H1 (cell line): ENCODE measurements at regions not wholly inside any gene's neighbourhood (a gene's known extent, or its start where the extent isn't known, plus 50 kb on each side); places are given as distances from the start of the nearest gene placed in this dataset.
A peak's percentile ranks its signal among the peaks of the same experiment; 100 is the strongest.

Experiments
- CTCF ChIA-PET: fragments of 300-600 bp; sonication (Branson Sonifier 250); formaldehyde crosslinking; loops from one replicate; lab custom pipeline; 2021; ENCODE audit not compliant: partially characterized antibody; lab: Charles Lee
- POLR2A ChIA-PET: fragments of 300-600 bp; sonication (Branson Sonifier 250); formaldehyde crosslinking; loops from one replicate; lab custom pipeline; 2021; ENCODE audit warnings: inconsistent platforms; ENCODE audit not compliant: partially characterized antibody; lab: Charles Lee
- DNase-seq, 2 experiments: peaks; one replicate each; pipeline versions ENCODE4 v3.0.0 to v3.0.0-alpha.2; 2010 to 2022; ENCODE audit warnings: low spot score in 2 of 2, low read depth in 1 of 2, mixed read lengths in 1 of 2
- FAIRE-seq: peaks from 2 replicates; lab custom pipeline; 2011; peaks lifted over from hg19 to GRCh38; lab: Jason Lieb, UNC
- H2AFZ ChIP-seq: 2 replicates; pipeline ENCODE4 v1.8.1; 2012; ENCODE audit warnings: low read length, inconsistent platforms
- H2AK5ac ChIP-seq: 2 replicates; pipeline ENCODE4 v1.6.1; 2013; ENCODE audit warnings: low read depth, low read length
- H2BK120ac ChIP-seq: replicated peaks from 2 replicates; pipeline ENCODE3; 2013; ENCODE audit warnings: low read depth, low read length, inconsistent platforms
- H2BK12ac ChIP-seq: 2 replicates; pipeline ENCODE4 v1.6.1; 2013; ENCODE audit warnings: low read depth, low read length
- H2BK15ac ChIP-seq: 2 replicates; pipeline ENCODE4 v1.6.1; 2013; ENCODE audit warnings: low read length
- H2BK20ac ChIP-seq: 2 replicates; pipeline ENCODE4 v1.6.1; 2013; ENCODE audit warnings: low read length
- H2BK5ac ChIP-seq: 2 replicates; pipeline ENCODE4 v1.6.1; 2013; ENCODE audit warnings: low read depth, low read length
- H3K14ac ChIP-seq: 2 replicates; pipeline ENCODE4 v1.6.1; 2013; ENCODE audit warnings: inconsistent platforms; ENCODE audit not compliant: insufficient read length
- H3K18ac ChIP-seq: 2 replicates; pipeline ENCODE4 v1.6.1; 2013; ENCODE audit warnings: low read length; ENCODE audit errors: extremely low read depth
- H3K23ac ChIP-seq: 2 replicates; pipeline ENCODE4 v1.6.1; 2013; ENCODE audit warnings: inconsistent platforms; ENCODE audit not compliant: insufficient read length
- H3K23me2 ChIP-seq: 2 replicates; pipeline ENCODE4 v1.6.1; 2013; ENCODE audit warnings: low read depth, low read length
- H3K27ac ChIP-seq: 2 replicates; pipeline ENCODE4 v1.6.1; 2011; ENCODE audit warnings: low read depth, low read length, inconsistent platforms
- H3K27me3 ChIP-seq, 4 experiments: replicated peaks in 1 of 4; 1 replicate in 1 of 4; 2 replicates in 3 of 4; pipeline versions ENCODE4 v1.6.1 to v1.8.1; 2011 to 2013; ENCODE audit warnings: low read length in 3 of 4, mild to moderate bottlenecking in 3 of 4, inconsistent platforms in 2 of 4, mixed read lengths in 2 of 4, moderate library complexity in 1 of 4; ENCODE audit not compliant: control insufficient read depth in 3 of 4, insufficient read depth in 3 of 4; ENCODE audit errors: extremely low read depth in 1 of 4
- H3K36me3 ChIP-seq, 4 experiments: 2 replicates each; pipeline versions ENCODE4 v1.6.1 to v1.8.1; 2011 to 2013; ENCODE audit warnings: mild to moderate bottlenecking in 4 of 4, low read length in 3 of 4, moderate library complexity in 2 of 4, control low read depth in 1 of 4, inconsistent platforms in 1 of 4; ENCODE audit not compliant: insufficient read depth in 4 of 4, control insufficient read depth in 2 of 4
- H3K4ac ChIP-seq: replicated peaks from 2 replicates; pipeline ENCODE3; 2013; ENCODE audit warnings: low read length, low read depth, mixed read lengths, inconsistent platforms; ENCODE audit not compliant: insufficient read length
- H3K4me1 ChIP-seq, 4 experiments: replicated peaks in 1 of 4; 1 replicate in 1 of 4; 2 replicates in 3 of 4; pipeline versions ENCODE4 v1.6.1 to v1.8.1; 2011 to 2013; ENCODE audit warnings: low read length in 3 of 4, inconsistent platforms in 2 of 4, mixed read lengths in 1 of 4; ENCODE audit not compliant: insufficient read depth in 4 of 4, control insufficient read depth in 3 of 4
- H3K4me2 ChIP-seq, 2 experiments: 2 replicates each; pipeline versions ENCODE4 v1.6.1 to v1.8.1; 2011 to 2013; ENCODE audit warnings: low read depth in 2 of 2, low read length in 2 of 2, control low read depth in 1 of 2, inconsistent platforms in 1 of 2, mild to moderate bottlenecking in 1 of 2; ENCODE audit not compliant: insufficient read depth in 1 of 2
- H3K4me3 ChIP-seq, 4 experiments: fragments of 200-600, 300-600 bp in 1 of 4; sonication (generic), shearing (Covaris generic), sonication (Bioruptor Twin) in 1 of 4; 2 replicates each; pipeline versions ENCODE4 v1.5.1 to v1.8.1; 2011 to 2016; ENCODE audit warnings: low read length in 4 of 4, low read depth in 3 of 4, control low read depth in 2 of 4, inconsistent platforms in 2 of 4, mild to moderate bottlenecking in 2 of 4, mixed read lengths in 1 of 4, moderate library complexity in 1 of 4; ENCODE audit not compliant: insufficient read depth in 2 of 4; ENCODE audit errors: extremely low read depth in 1 of 4
- H3K56ac ChIP-seq: replicated peaks from 2 replicates; pipeline ENCODE3; 2013; ENCODE audit warnings: low read depth, mild to moderate bottlenecking, mixed read lengths, low read length, inconsistent platforms; ENCODE audit not compliant: insufficient read length
- H3K79me1 ChIP-seq: 2 replicates; pipeline ENCODE4 v1.6.1; 2013; ENCODE audit warnings: low read depth, low read length, control low read depth
- H3K79me2 ChIP-seq, 2 experiments: 2 replicates each; pipeline versions ENCODE4 v1.6.1 to v1.8.1; 2012 to 2013; ENCODE audit warnings: low read length in 2 of 2, mild to moderate bottlenecking in 2 of 2, inconsistent platforms in 1 of 2; ENCODE audit not compliant: insufficient read depth in 2 of 2, control insufficient read depth in 1 of 2
- H3K9ac ChIP-seq, 4 experiments: replicated peaks in 1 of 4; 1 replicate in 1 of 4; 2 replicates in 3 of 4; pipeline versions ENCODE4 v1.6.1 to v1.8.1; 2011 to 2013; ENCODE audit warnings: low read depth in 3 of 4, low read length in 3 of 4, control low read depth in 2 of 4, mild to moderate bottlenecking in 2 of 4, moderate library complexity in 2 of 4, inconsistent platforms in 1 of 4; ENCODE audit errors: extremely low read depth in 1 of 4
- H3K9me3 ChIP-seq, 2 experiments: 2 replicates each; pipeline versions ENCODE4 v1.6.1 to v1.8.1; 2012 to 2013; ENCODE audit warnings: mild to moderate bottlenecking in 2 of 2, moderate library complexity in 2 of 2, control low read depth in 1 of 2, inconsistent platforms in 1 of 2, low read depth in 1 of 2, low read length in 1 of 2, mixed read lengths in 1 of 2; ENCODE audit not compliant: insufficient read depth in 2 of 2
- H4K20me1 ChIP-seq, 2 experiments: replicated peaks in 1 of 2; 2 replicates each; pipeline versions ENCODE3 to v1.8.1; 2011 to 2013; ENCODE audit warnings: inconsistent platforms in 2 of 2, low read length in 2 of 2, mild to moderate bottlenecking in 1 of 2; ENCODE audit not compliant: insufficient read depth in 2 of 2, control insufficient read depth in 1 of 2
- H4K5ac ChIP-seq: 2 replicates; pipeline ENCODE4 v1.6.1; 2013; ENCODE audit warnings: low read length, low read depth, mixed read lengths, inconsistent platforms; ENCODE audit not compliant: insufficient read length
- H4K8ac ChIP-seq: 2 replicates; pipeline ENCODE4 v1.8.0; 2013; ENCODE audit warnings: mild to moderate bottlenecking, moderate library complexity, low read length, inconsistent platforms; ENCODE audit not compliant: insufficient read depth; ENCODE audit errors: extremely low read depth
- H4K91ac ChIP-seq: replicated peaks from 2 replicates; pipeline ENCODE3; 2013; ENCODE audit warnings: low read length, mixed read lengths, inconsistent platforms; ENCODE audit not compliant: insufficient read length
- CHD1 ChIP-seq: IDR thresholded peaks from 2 replicates; pipeline ENCODE4 v1.6.1; 2012; ENCODE audit warnings: low read depth, low read length, improper control_type of control experiment
- EP300 ChIP-seq, 2 experiments: IDR thresholded peaks; 1 replicate in 1 of 2; 2 replicates in 1 of 2; pipeline ENCODE4 v1.6.1; 2011 to 2012; ENCODE audit warnings: low read depth in 2 of 2, low read length in 2 of 2, mild to moderate bottlenecking in 2 of 2, borderline replicate concordance in 1 of 2, inconsistent platforms in 1 of 2, moderate library complexity in 1 of 2
- RAD21 ChIP-seq, 2 experiments: IDR thresholded peaks in 1 of 2; conservative IDR thresholded peaks in 1 of 2; 2 replicates each; pipeline ENCODE4 v1.6.1; 2011; ENCODE audit warnings: low read depth in 2 of 2, low read length in 2 of 2, improper control_type of control experiment in 1 of 2, inconsistent platforms in 1 of 2, mild to moderate bottlenecking in 1 of 2, moderate library complexity in 1 of 2
- RBBP5 ChIP-seq: IDR thresholded peaks from 2 replicates; pipeline ENCODE4 v1.7.1; 2012; ENCODE audit warnings: low read depth, mild to moderate bottlenecking, inconsistent platforms, low read length, moderate library complexity, borderline replicate concordance
- SIN3A ChIP-seq, 2 experiments: IDR thresholded peaks in 1 of 2; conservative IDR thresholded peaks in 1 of 2; 2 replicates each; pipeline ENCODE4 v1.6.1; 2011 to 2012; ENCODE audit warnings: low read length in 2 of 2, improper control_type of control experiment in 1 of 2, low read depth in 1 of 2, mild to moderate bottlenecking in 1 of 2
- TAF1 ChIP-seq: IDR thresholded peaks from 2 replicates; pipeline ENCODE4 v1.6.1; 2011; ENCODE audit warnings: mild to moderate bottlenecking, low read depth, low read length
- WGBS, 2 experiments: shearing (Covaris generic) in 1 of 2; methylation state at CpG; one replicate each; pipeline versions ENCODE4 v1.1.6 to v1.1.7; 2013 to 2015; ENCODE audit warnings: low lambda C conversion rate in 2 of 2, mixed read lengths in 2 of 2, inconsistent platforms in 1 of 2, low coverage in 1 of 2, missing lambda C conversion rate in 1 of 2; ENCODE audit not compliant: insufficient replicate concordance in 2 of 2, insufficient coverage in 1 of 2, insufficient read length in 1 of 2; ENCODE audit errors: extremely low coverage in 1 of 2, missing lambda C conversion rate in 1 of 2; 5-methylcytosine and 5-hydroxymethylcytosine counted together
- TF ChIP-seq, protein P1 (sequence below): IDR thresholded peaks from 2 replicates; pipeline ENCODE4 v1.6.1; 2011; ENCODE audit warnings: low read depth, mild to moderate bottlenecking, low read length; ENCODE audit not compliant: insufficient read depth
- TF ChIP-seq, protein P2 (sequence below): IDR thresholded peaks from 2 replicates; pipeline ENCODE4 v1.6.1; 2012; ENCODE audit warnings: inconsistent platforms

DNA sequence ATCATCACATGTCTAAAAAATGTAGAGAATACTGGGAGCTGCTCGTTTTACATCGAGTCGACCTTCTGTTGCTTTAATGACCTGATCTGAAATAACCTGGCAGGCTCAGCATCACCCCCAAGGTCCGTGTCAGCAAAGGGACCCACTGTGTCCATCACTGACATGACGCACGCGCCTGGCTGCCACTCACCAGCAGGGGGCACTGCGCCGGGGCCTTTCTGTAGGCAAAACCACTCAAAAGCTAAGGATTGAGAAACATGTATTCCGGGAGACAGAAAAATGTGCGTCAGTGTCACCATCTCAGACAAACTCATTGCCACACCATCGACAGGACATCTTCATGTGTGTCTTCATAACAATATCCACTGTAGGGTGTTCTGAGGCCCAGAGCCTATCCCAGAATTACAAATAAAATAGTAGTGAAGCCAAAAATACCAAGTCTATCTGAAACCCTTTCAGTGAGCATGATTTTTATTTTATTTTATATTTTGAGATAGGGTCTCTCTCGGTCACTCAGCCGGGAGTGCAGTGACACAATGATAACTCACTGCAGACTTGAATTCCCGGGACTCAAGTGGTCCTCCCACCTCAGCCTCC, 130.3 kb upstream of the LSM14A start:
- Histone ChIP-seq H2BK15ac (no peak overlapping the region), H3K79me1 (no peaks in the 10 kb centered on the region), H2BK20ac (no peak overlapping the region), H3K23ac (no peak overlapping the region), H2BK5ac (no peak overlapping the region), H3K79me2 (no peaks in the 10 kb centered on the region), H3K18ac (no peak overlapping the region), H4K20me1 (no peaks in the 10 kb centered on the region), H3K36me3 (no peaks in the 10 kb centered on the region), H3K23me2 (no peaks in the 10 kb centered on the region; the same call in 1 of the 2 replicates), H3K4ac (no peak overlapping the region), H3K4me3 (no peak overlapping the region), H4K91ac (no peak overlapping the region), H4K8ac (no peak overlapping the region), H2BK12ac (no peak overlapping the region), H3K9me3 (peaks cover 0 to 5% of the 10 kb centered on the region in 2 experiments; a peak in 1 of 4 replicates), H2AK5ac (no peak overlapping the region), H3K4me1 (no peaks in the 10 kb centered on the region), H2BK120ac (no peak overlapping the region), H3K56ac (no peak overlapping the region), H3K9ac (no peak overlapping the region), H3K27ac (no peak overlapping the region), H3K14ac (no peak overlapping the region), H3K27me3 (no peaks in the 10 kb centered on the region), H4K5ac (no peak overlapping the region), H3K4me2 (no peak overlapping the region), H2AFZ (no peak overlapping the region)
- CTCF ChIA-PET = interaction anchor here (0.5 to 4.6 kb wide), 39 partner anchors 9 to 264 kb away, joined by 3 to 36 read pairs (median 4); no protein-coding TSS in a partner anchor
- peak; percentile 63 for FAIRE-seq
- WGBS, 2 experiments = 33% methylated on average over 15 of the region's 15 CpGs; no CpG with 5 or more reads in 1 of the 2 experiments
- POLR2A ChIA-PET = interaction anchor here (0.6 to 1.0 kb wide), 3 partner anchors 9 to 130 kb away, joined by 3 read pairs; no protein-coding TSS in a partner anchor
- peak; percentile 25 to 95 for DNase-seq
- TF ChIP-seq EP300 (IDR thresholded peaks at IDR 0.05; ENCODE audit: borderline replicate concordance in 1 of 2, low read depth in 2 of 2, low read length in 2 of 2) (no peak), CHD1 (no peak), RBBP5 (no peak), RAD21 (IDR thresholded peaks at IDR 0.05 in 1 of 2, conservative IDR thresholded peaks at IDR 0.05 in 1 of 2; ENCODE audit: low read depth in 2 of 2, low read length in 2 of 2) (peak; percentile 69 to 84), TAF1 (no peak), SIN3A (conservative IDR thresholded peaks at IDR 0.05 in 1 of 2, IDR thresholded peaks at IDR 0.05 in 1 of 2; ENCODE audit: low read depth in 1 of 2, low read length in 2 of 2) (no peak; a peak in 1 of 4 replicates)
- TF ChIP-seq, protein P1, sequence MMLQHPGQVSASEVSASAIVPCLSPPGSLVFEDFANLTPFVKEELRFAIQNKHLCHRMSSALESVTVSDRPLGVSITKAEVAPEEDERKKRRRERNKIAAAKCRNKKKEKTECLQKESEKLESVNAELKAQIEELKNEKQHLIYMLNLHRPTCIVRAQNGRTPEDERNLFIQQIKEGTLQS = no peak
- TF ChIP-seq, protein P2, sequence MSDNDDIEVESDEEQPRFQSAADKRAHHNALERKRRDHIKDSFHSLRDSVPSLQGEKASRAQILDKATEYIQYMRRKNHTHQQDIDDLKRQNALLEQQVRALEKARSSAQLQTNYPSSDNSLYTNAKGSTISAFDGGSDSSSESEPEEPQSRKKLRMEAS = peak; percentile 56
